Upper lobe of right lung (tissue), 1 donor: ENCODE measurements at regions not wholly inside any gene's neighbourhood (a gene's known extent, or its start where the extent isn't known, plus 50 kb on each side); places are given as distances from the start of the nearest gene placed in this dataset.
"Not testable (repeated sequence)": the region's sequence is repeated elsewhere in the genome, so short reads cannot be mapped to it uniquely, and the experiment has no call there.

Experiments used
- ATAC-seq: fragments of 200-7000 bp; cut with Tn5 transposase; one replicate; pipeline ENCODE4 v1.9.1; 2020; ENCODE audit warnings: mild to moderate bottlenecking, moderate library complexity
- DNase-seq: peaks from one replicate; pipeline ENCODE4 v3.0.0-alpha.2; 2020
- H3K27ac ChIP-seq: fragments of 200-600 bp; one replicate; pipeline ENCODE4 v1.8.0; 2022
- H3K27me3 ChIP-seq: fragments of 200-600 bp; one replicate; pipeline ENCODE4 v1.8.0; 2022; ENCODE audit warnings: mild to moderate bottlenecking
- H3K36me3 ChIP-seq: fragments of 200-600 bp; one replicate; pipeline ENCODE4 v1.8.0; 2022
- H3K4me1 ChIP-seq: fragments of 200-600 bp; one replicate; pipeline ENCODE4 v1.8.0; 2022
- H3K4me3 ChIP-seq: fragments of 200-600 bp; one replicate; pipeline ENCODE4 v1.8.0; 2022; ENCODE audit warnings: mild to moderate bottlenecking
- H3K9me3 ChIP-seq: fragments of 200-600 bp; one replicate; pipeline ENCODE4 v1.8.0; 2022
- intact Hi-C: fragments of 100-400 bp; cut with DNase I; formaldehyde crosslinking; loops from one replicate; pipeline ENCODE4 v1.11.0; 2022
- TF ChIP-seq, protein P1 (sequence below): fragments of 200-600 bp; IDR thresholded peaks from one replicate; pipeline ENCODE4 v1.8.0; 2022; ENCODE audit warnings: antibody characterized with exemption
- donor health status: DM: no; HTN: yes; CAD: no; lungs with severe emphysema.

GRCh38 chr6:78688668-78689067, 178.7 kb upstream of the IRAK1BP1 start:
- ATAC-seq, result no peak
- H3K36me3 ChIP-seq, result no peaks in the 10 kb centered on the region
- no peaks in the 10 kb centered on the region for H3K4me1 ChIP-seq
- DNase-seq, result no peak
- intact Hi-C loops, result no loop called here
- no peaks in the 10 kb centered on the region for H3K9me3 ChIP-seq
- no peak overlapping the region for H3K27ac ChIP-seq
- TF ChIP-seq, protein P1, sequence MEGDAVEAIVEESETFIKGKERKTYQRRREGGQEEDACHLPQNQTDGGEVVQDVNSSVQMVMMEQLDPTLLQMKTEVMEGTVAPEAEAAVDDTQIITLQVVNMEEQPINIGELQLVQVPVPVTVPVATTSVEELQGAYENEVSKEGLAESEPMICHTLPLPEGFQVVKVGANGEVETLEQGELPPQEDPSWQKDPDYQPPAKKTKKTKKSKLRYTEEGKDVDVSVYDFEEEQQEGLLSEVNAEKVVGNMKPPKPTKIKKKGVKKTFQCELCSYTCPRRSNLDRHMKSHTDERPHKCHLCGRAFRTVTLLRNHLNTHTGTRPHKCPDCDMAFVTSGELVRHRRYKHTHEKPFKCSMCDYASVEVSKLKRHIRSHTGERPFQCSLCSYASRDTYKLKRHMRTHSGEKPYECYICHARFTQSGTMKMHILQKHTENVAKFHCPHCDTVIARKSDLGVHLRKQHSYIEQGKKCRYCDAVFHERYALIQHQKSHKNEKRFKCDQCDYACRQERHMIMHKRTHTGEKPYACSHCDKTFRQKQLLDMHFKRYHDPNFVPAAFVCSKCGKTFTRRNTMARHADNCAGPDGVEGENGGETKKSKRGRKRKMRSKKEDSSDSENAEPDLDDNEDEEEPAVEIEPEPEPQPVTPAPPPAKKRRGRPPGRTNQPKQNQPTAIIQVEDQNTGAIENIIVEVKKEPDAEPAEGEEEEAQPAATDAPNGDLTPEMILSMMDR, result no peak
- H3K27me3 ChIP-seq, result no peaks in the 10 kb centered on the region
- no peak overlapping the region for H3K4me3 ChIP-seq

GRCh38 chr6:78693835-78694234, 173.5 kb upstream of the IRAK1BP1 start:
- intact Hi-C loops, result no loop called here
- ATAC-seq, result no peak

DNA sequence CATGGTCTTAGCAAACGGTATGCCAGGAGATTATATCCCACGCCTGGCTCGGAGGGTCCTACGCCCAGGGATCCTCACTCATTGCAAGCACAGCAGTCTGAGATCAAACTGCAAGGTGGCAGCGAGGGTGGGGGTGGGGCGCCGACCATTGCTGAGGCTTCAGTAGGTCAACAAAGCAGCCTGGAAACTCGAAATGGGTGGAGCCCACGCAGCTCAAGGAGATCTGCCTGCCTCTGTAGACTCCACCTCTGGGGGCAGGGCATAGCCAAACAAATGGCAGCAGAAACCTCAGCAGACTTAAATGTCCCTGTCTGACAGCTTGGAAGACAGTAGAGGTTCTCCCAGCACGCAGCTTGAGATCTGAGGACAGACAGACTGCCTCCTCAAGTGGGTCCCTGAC, 172.7 kb upstream of the IRAK1BP1 start:
- intact Hi-C loops, H3K4me3 ChIP-seq, H3K9me3 ChIP-seq, DNase-seq, ATAC-seq, H3K36me3 ChIP-seq, H3K27ac ChIP-seq, H3K27me3 ChIP-seq, H3K4me1 ChIP-seq: not testable (repeated sequence)

More at GRCh38 chr6:78693835-78694234, 173.5 kb upstream of the IRAK1BP1 start:
- Histone ChIP-seq H3K9me3 (no peaks in the 10 kb centered on the region), H3K4me3 (no peak overlapping the region), H3K27ac (no peak overlapping the region), H3K4me1 (no peaks in the 10 kb centered on the region), H3K27me3 (no peaks in the 10 kb centered on the region), H3K36me3 (no peaks in the 10 kb centered on the region)
- no peak for DNase-seq
- TF ChIP-seq, protein P1, result no peak

DNA sequence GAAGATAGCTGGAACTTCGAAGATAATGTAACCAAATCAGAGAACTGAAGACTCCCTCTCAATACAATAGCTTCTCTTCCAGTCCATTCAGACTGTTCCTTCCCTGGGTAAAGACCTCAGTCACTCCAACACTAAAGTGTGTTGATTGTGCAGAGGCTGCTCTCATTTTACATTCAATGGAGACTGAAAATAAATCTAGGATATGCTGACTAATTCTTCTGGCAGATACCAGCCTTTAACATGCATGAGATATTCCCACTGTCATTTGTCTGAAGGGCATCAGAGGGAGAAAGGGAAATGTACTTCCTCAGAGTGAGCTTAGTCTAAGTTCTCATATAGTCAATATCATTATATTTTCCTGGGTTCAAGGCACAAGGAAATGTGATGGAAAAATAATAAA, 166.4 kb upstream of the IRAK1BP1 start:
- Histone ChIP-seq H3K4me3 (no peak overlapping the region), H3K27me3 (no peaks in the 10 kb centered on the region), H3K4me1 (no peaks in the 10 kb centered on the region), H3K36me3 (no peaks in the 10 kb centered on the region), H3K27ac (no peak overlapping the region), H3K9me3 (no peaks in the 10 kb centered on the region)
- TF ChIP-seq, protein P1, result no peak
- DNase-seq, result no peak
- no peak for ATAC-seq
- intact Hi-C loops, result no loop called here

DNA sequence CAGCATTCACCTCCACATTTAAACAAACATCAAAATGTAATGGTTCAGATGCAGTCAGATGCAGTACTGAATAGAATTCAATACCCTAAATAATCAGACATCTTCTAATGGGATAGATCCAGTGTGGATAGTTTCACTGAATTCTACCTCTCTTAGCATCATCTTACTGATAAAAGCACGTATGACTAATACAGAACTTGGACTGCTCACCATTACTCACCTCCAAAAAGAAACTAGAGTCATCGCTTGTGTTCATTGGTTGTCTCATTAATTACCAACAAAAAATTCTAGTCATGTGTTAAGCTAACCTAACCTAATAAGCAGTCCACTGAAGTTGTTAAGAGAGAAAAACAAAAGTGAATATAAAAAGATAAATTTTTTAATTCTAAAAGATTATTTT, 165.9 kb upstream of the IRAK1BP1 start:
- intact Hi-C loops, result no loop called here
- ATAC-seq (no peak), DNase-seq (no peak)
- TF ChIP-seq, protein P1, result no peak
- no peaks in the 10 kb centered on the region for H3K27me3 ChIP-seq
- H3K9me3 ChIP-seq, result no peaks in the 10 kb centered on the region
- H3K4me3 ChIP-seq, result no peak overlapping the region
- no peaks in the 10 kb centered on the region for H3K4me1 ChIP-seq
- H3K36me3 ChIP-seq, result no peaks in the 10 kb centered on the region
- no peak overlapping the region for H3K27ac ChIP-seq

GRCh38 chr6:78709021-78709420, 158.3 kb upstream of the IRAK1BP1 start:
- no peak overlapping the region for H3K4me3 ChIP-seq
- no peak overlapping the region for H3K27ac ChIP-seq
- DNase-seq (no peak), ATAC-seq (no peak)
- TF ChIP-seq, protein P1, result no peak
- H3K27me3 ChIP-seq, result no peaks in the 10 kb centered on the region
- no peaks in the 10 kb centered on the region for H3K4me1 ChIP-seq
- H3K9me3 ChIP-seq, result no peaks in the 10 kb centered on the region
- H3K36me3 ChIP-seq, result no peaks in the 10 kb centered on the region
- intact Hi-C loops, result no loop called here
